K562 (cell line): ENCODE measurements at regions not wholly inside any gene's neighbourhood (a gene's known extent, or its start where the extent isn't known, plus 50 kb on each side); places are given as distances from the start of the nearest gene placed in this dataset.

Experiments
- ARHGAP35 ChIP-seq: fragments of 450-650 bp; IDR thresholded peaks from 2 replicates; pipeline ENCODE4 v1.6.1; 2018; ENCODE audit not compliant: partially characterized antibody
- ARID2 ChIP-seq: fragments of 450-650 bp; IDR thresholded peaks from 2 replicates; pipeline ENCODE4 v1.6.1; 2017; ENCODE audit warnings: antibody characterized with exemption, mild to moderate bottlenecking
- BRD9 ChIP-seq: fragments of 450-650 bp; IDR thresholded peaks from 2 replicates; pipeline ENCODE4 v1.6.1; 2018; ENCODE audit warnings: low read depth; ENCODE audit not compliant: partially characterized antibody
- CBX5 ChIP-seq: IDR thresholded peaks from 2 replicates; pipeline ENCODE4 v1.6.1; 2014; ENCODE audit warnings: low read depth, borderline replicate concordance
- CBX8 ChIP-seq: fragments of 200-600 bp; sonication (generic); IDR thresholded peaks from 2 replicates; pipeline ENCODE4 v1.6.1; 2012; ENCODE audit warnings: borderline replicate concordance, mixed run types, low read depth, mild to moderate bottlenecking, moderate library complexity, mixed read lengths, low read length, control low read depth, inconsistent platforms; ENCODE audit not compliant: poor library complexity, severe bottlenecking; ENCODE audit errors: extremely low read depth
- CHD4 ChIP-seq: fragments of 200-600 bp; sonication (generic); IDR thresholded peaks from 3 replicates; pipeline ENCODE4 v1.6.1; 2012; ENCODE audit warnings: low read depth, mild to moderate bottlenecking, mixed read lengths, low read length, inconsistent platforms; ENCODE audit not compliant: insufficient read depth, insufficient replicate concordance, poor library complexity, severe bottlenecking
- DLX4 ChIP-seq: fragments of 250-450 bp; sonication (Bioruptor Pico); IDR thresholded peaks from 2 replicates; pipeline ENCODE4 v1.6.1; 2021; ENCODE audit warnings: mild to moderate bottlenecking
- GATAD2B ChIP-seq: fragments of 450-650 bp; IDR thresholded peaks from 2 replicates; pipeline ENCODE4 v1.6.1; 2017; ENCODE audit warnings: mild to moderate bottlenecking, borderline replicate concordance
- MCM3 ChIP-seq: fragments of 450-650 bp; IDR thresholded peaks from 2 replicates; pipeline ENCODE4 v1.6.1; 2016
- NFRKB ChIP-seq: fragments of 450-650 bp; IDR thresholded peaks from 2 replicates; pipeline ENCODE4 v1.6.1; 2016; ENCODE audit warnings: low read depth
- NR1H2 ChIP-seq: sonication (generic); formaldehyde crosslinking; IDR thresholded peaks from 2 replicates; pipeline ENCODE4 v1.4.0; 2020; ENCODE audit warnings: mild to moderate bottlenecking, missing genetic modification reagents
- PCBP2 ChIP-seq: fragments of 200-400 bp; formaldehyde crosslinking; IDR thresholded peaks from 2 replicates; pipeline ENCODE4 v1.6.1; 2018; ENCODE audit warnings: low read length, low read depth, mild to moderate bottlenecking, moderate library complexity; ENCODE audit not compliant: poor library complexity, severe bottlenecking
- PREB ChIP-seq: sonication (generic); formaldehyde crosslinking; IDR thresholded peaks from 2 replicates; pipeline ENCODE4 v1.8.1; 2023; ENCODE audit warnings: mild to moderate bottlenecking, missing genetic modification reagents
- RNF219 ChIP-seq: fragments of 250-450 bp; sonication (Bioruptor Pico); IDR thresholded peaks from 2 replicates; pipeline ENCODE4 v1.5.0; 2022; ENCODE audit warnings: mild to moderate bottlenecking
- SMAD2 ChIP-seq: fragments of 150-350 bp; IDR thresholded peaks from 2 replicates; pipeline ENCODE4 v1.6.1; 2014; ENCODE audit warnings: low read depth, mild to moderate bottlenecking, low read length
- SOX6 ChIP-seq: fragments of 450-650 bp; IDR thresholded peaks from 2 replicates; pipeline ENCODE4 v1.6.1; 2014; ENCODE audit warnings: mild to moderate bottlenecking
- SP1 ChIP-seq: sonication (generic); formaldehyde crosslinking; IDR thresholded peaks from 2 replicates; pipeline ENCODE4 v1.8.1; 2022; ENCODE audit warnings: mild to moderate bottlenecking, missing genetic modification reagents
- SP2 ChIP-seq: IDR thresholded peaks from 2 replicates; pipeline ENCODE4 v1.6.1; 2011; ENCODE audit warnings: mild to moderate bottlenecking, low read depth, low read length, moderate library complexity; ENCODE audit not compliant: poor library complexity, severe bottlenecking; ENCODE audit errors: extremely low read depth
- SRSF3 ChIP-seq: fragments of 200-400 bp; formaldehyde crosslinking; IDR thresholded peaks from 2 replicates; pipeline ENCODE4 v1.6.1; 2016; ENCODE audit warnings: mild to moderate bottlenecking, low read length, moderate library complexity; ENCODE audit not compliant: insufficient read depth
- THRA ChIP-seq: fragments of 450-650 bp; IDR thresholded peaks from 2 replicates; pipeline ENCODE4 v1.6.1; 2017; ENCODE audit warnings: mild to moderate bottlenecking, moderate library complexity
- UBTF ChIP-seq, 2 experiments: IDR thresholded peaks; 2 replicates each; pipeline ENCODE4 v1.6.1; 2012; ENCODE audit warnings: improper control_type of control experiment in 2 of 2, low read depth in 2 of 2, low read length in 2 of 2, borderline replicate concordance in 1 of 2
- ZBTB8A ChIP-seq: fragments of 450-650 bp; IDR thresholded peaks from 2 replicates; pipeline ENCODE4 v1.6.1; 2018; ENCODE audit warnings: mild to moderate bottlenecking, moderate library complexity; ENCODE audit not compliant: partially characterized antibody
- ZNF695 ChIP-seq: fragments of 450-650 bp; formaldehyde crosslinking; IDR thresholded peaks from 2 replicates; pipeline ENCODE4 v1.4.0; 2020; ENCODE audit warnings: mild to moderate bottlenecking, moderate library complexity

GRCh38 chr2:204325468-204325867 lies 219.8 kb upstream of the PARD3B start (continued):
- TF ChIP-seq CHD4 (no peak), ZBTB8A (no peak), UBTF (IDR thresholded peaks at IDR 0.05; ENCODE audit: borderline replicate concordance in 1 of 2, low read depth in 2 of 2, low read length in 2 of 2) (no peak), THRA (no peak), SRSF3 (no peak), SP2 (no peak), RNF219 (CRISPR knock-in tag) (no peak), PCBP2 (no peak), ARID2 (peak; percentile 82), NR1H2 (CRISPR knock-in tag) (no peak), DLX4 (CRISPR knock-in tag) (no peak), NFRKB (no peak), BRD9 (peak; percentile 74), CBX5 (no peak), CBX8 (no peak), SP1 (CRISPR knock-in tag) (no peak), GATAD2B (no peak), MCM3 (no peak), ARHGAP35 (no peak), SMAD2 (no peak), PREB (CRISPR knock-in tag) (no peak), ZNF695 (no peak), SOX6 (0 out of 2 replicates have a peak, but pooled peaks have one; percentile 21)
